SH-SY5Y (cell line): ENCODE measurements at regions not wholly inside any gene's neighbourhood (a gene's known extent, or its start where the extent isn't known, plus 50 kb on each side); places are given as distances from the start of the nearest gene placed in this dataset.

Experiments used
- GATA2 ChIP-seq: IDR thresholded peaks from 2 replicates; pipeline ENCODE4 v1.6.1; 2011; ENCODE audit warnings: mild to moderate bottlenecking, low read depth, low read length
- GATA3 ChIP-seq: IDR thresholded peaks from 2 replicates; pipeline ENCODE4 v1.6.1; 2011; ENCODE audit warnings: low read depth, mild to moderate bottlenecking, low read length, moderate library complexity

DNA sequence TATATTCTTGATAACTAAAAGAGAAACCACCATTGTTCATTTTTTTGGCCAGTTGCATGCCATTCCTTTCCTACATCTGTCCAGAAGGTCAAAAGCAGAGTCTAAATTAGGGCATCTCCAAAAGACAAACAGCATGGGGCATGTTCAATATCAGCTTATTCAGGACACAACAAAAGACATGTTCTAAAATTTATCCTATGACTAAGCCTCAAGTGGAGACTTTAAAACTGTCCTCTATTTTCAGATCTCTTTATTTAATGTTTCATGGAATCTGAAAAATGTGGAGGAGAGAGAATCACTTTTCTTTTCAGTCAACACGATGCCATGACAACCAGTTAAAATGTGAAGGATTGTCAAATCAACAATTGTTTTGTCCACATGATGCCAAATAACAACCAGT is 303.4 kb upstream of the PRMT6 start:
- no peak for TF ChIP-seq GATA2
- TF ChIP-seq GATA3: no peak
